Loucy (cell line): ENCODE measurements at regions not wholly inside any gene's neighbourhood (a gene's known extent, or its start where the extent isn't known, plus 50 kb on each side); places are given as distances from the start of the nearest gene placed in this dataset.
A peak's percentile ranks its signal among the peaks of the same experiment; 100 is the strongest.

ENCODE experiments used
- H2AFZ ChIP-seq: fragments of 200-600 bp; sonication (generic); 2 replicates; pipeline ENCODE4 v1.6.0; 2016; ENCODE audit warnings: antibody characterized with exemption, mild to moderate bottlenecking, low read length, moderate library complexity
- H3F3A ChIP-seq: fragments of 200-600 bp; 2 replicates; pipeline ENCODE4 v1.6.0; 2016; ENCODE audit warnings: antibody characterized with exemption, low read depth, mild to moderate bottlenecking
- H3K27me3 ChIP-seq: fragments of 200-600 bp; sonication (generic); 2 replicates; pipeline ENCODE4 v1.6.1; 2014; ENCODE audit warnings: low read length, mild to moderate bottlenecking; ENCODE audit not compliant: insufficient read depth, poor library complexity, severe bottlenecking
- H3K36me3 ChIP-seq: fragments of 200-600 bp; sonication (generic); 2 replicates; pipeline ENCODE4 v1.6.1; 2016; ENCODE audit warnings: low read length; ENCODE audit not compliant: insufficient read depth
- H3K4me1 ChIP-seq: fragments of 200-600 bp; sonication (generic); 2 replicates; pipeline ENCODE4 v1.5.1; 2014; ENCODE audit warnings: low read length, mild to moderate bottlenecking; ENCODE audit not compliant: insufficient read depth, poor library complexity, severe bottlenecking
- H3K4me2 ChIP-seq: fragments of 200-600 bp; sonication (generic); 2 replicates; pipeline ENCODE4 v1.6.0; 2014; ENCODE audit warnings: antibody characterized with exemption, low read length, low read depth, mild to moderate bottlenecking; ENCODE audit not compliant: poor library complexity, severe bottlenecking
- H3K4me3 ChIP-seq: fragments of 200-600 bp; sonication (generic); 2 replicates; pipeline ENCODE4 v1.5.1; 2014; ENCODE audit warnings: low read length, mild to moderate bottlenecking, mixed read lengths; ENCODE audit not compliant: poor library complexity, severe bottlenecking
- H3K79me2 ChIP-seq: fragments of 200-600 bp; sonication (generic); 2 replicates; pipeline ENCODE4 v1.6.1; 2014; ENCODE audit warnings: low read length; ENCODE audit not compliant: insufficient read depth
- H3K9ac ChIP-seq: fragments of 200-600 bp; sonication (generic); 2 replicates; pipeline ENCODE4 v1.6.0; 2014; ENCODE audit warnings: mild to moderate bottlenecking, low read depth, low read length, moderate library complexity; ENCODE audit not compliant: poor library complexity, severe bottlenecking
- H3K9me2 ChIP-seq: fragments of 200-600 bp; sonication (generic); replicated peaks from 2 replicates; pipeline ENCODE4 v1.6.1; 2016; ENCODE audit warnings: low read depth, low read length, mixed read lengths
- H3K9me3 ChIP-seq: fragments of 200-600 bp; sonication (generic); 2 replicates; pipeline ENCODE4 v1.6.1; 2014; ENCODE audit warnings: mild to moderate bottlenecking, antibody characterized with exemption, low read length, low read depth; ENCODE audit not compliant: insufficient read depth
- H4K20me1 ChIP-seq: fragments of 200-600 bp; sonication (generic); 2 replicates; pipeline ENCODE4 v1.6.0; 2014; ENCODE audit warnings: antibody characterized with exemption, low read length, mild to moderate bottlenecking; ENCODE audit not compliant: insufficient read depth, poor library complexity, severe bottlenecking
- CTCF ChIP-seq: fragments of 200-600 bp; sonication (generic); conservative IDR thresholded peaks from 2 replicates; pipeline ENCODE4 v1.5.1; 2014; ENCODE audit warnings: mild to moderate bottlenecking, antibody characterized with exemption, low read length
- EZH2phosphoT487 ChIP-seq: fragments of 200-600 bp; IDR thresholded peaks from 2 replicates; pipeline ENCODE4 v1.6.1; 2018; ENCODE audit warnings: antibody characterized with exemption, mild to moderate bottlenecking, moderate library complexity, borderline replicate concordance

GRCh38 chr15:37792351-37792750 lies 142.1 kb upstream of the TMCO5A start:
- H3K9ac ChIP-seq = no peak overlapping the region
- peaks cover 32% of the 10 kb centered on the region for H3K4me1 ChIP-seq
- H3K9me2 ChIP-seq = no peaks in the 10 kb centered on the region
- no peaks in the 10 kb centered on the region for H3K27me3 ChIP-seq
- no peak overlapping the region for H3K4me3 ChIP-seq
- H4K20me1 ChIP-seq = no peaks in the 10 kb centered on the region
- H3K79me2 ChIP-seq = no peaks in the 10 kb centered on the region
- H3K36me3 ChIP-seq = no peaks in the 10 kb centered on the region
- H3F3A ChIP-seq = no peaks in the 10 kb centered on the region
- H2AFZ ChIP-seq = peak overlapping the region; percentile 73; the same call in 1 of the 2 replicates
- no peaks in the 10 kb centered on the region for H3K9me3 ChIP-seq
- no peak overlapping the region for H3K4me2 ChIP-seq
- TF ChIP-seq EZH2phosphoT487 (no peak), CTCF (no peak)

DNA sequence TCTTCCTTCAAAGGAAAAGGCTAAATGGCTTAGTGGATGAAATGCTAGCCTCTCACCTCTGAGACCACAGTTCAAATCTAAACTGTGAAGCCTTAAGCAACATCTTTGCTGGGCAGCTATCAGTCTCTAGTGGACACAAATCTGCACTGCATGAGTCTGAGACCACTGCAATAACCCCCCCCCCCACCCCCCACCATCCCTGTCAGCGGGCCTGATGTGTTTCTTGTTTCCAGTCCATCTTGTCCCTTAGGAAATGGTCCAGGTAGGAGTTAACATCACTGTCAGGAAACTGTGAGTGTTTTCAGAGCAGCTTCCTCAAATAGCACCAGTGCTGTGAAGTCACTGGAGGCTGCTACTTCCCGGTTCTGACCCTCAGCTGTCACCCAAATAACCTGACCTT lies 140.6 kb upstream of the TMCO5A start:
- Histone ChIP-seq H3K79me2 (no peaks in the 10 kb centered on the region), H3K4me1 (peaks cover 19% of the 10 kb centered on the region)
- TF ChIP-seq CTCF (peak; percentile 68), EZH2phosphoT487 (no peak)

GRCh38 chr15:37794947-37795346 lies 139.5 kb upstream of the TMCO5A start:
- Histone ChIP-seq H3K9ac (no peak overlapping the region), H4K20me1 (no peaks in the 10 kb centered on the region), H3K4me2 (no peak overlapping the region), H3K4me3 (no peak overlapping the region), H3K4me1 (peaks cover 19% of the 10 kb centered on the region), H3F3A (no peaks in the 10 kb centered on the region), H3K27me3 (no peaks in the 10 kb centered on the region), H3K9me2 (no peaks in the 10 kb centered on the region), H2AFZ (no peak overlapping the region), H3K36me3 (no peaks in the 10 kb centered on the region), H3K9me3 (peaks cover 5% of the 10 kb centered on the region; the same call in 1 of the 2 replicates), H3K79me2 (no peaks in the 10 kb centered on the region)
- TF ChIP-seq EZH2phosphoT487 (no peak), CTCF (no peak)

More for the DNA sequence above, 140.6 kb upstream of the TMCO5A start:
- H3K9me2 ChIP-seq = no peaks in the 10 kb centered on the region
- H3K27me3 ChIP-seq = no peaks in the 10 kb centered on the region
- H3K9me3 ChIP-seq = peaks cover 5% of the 10 kb centered on the region; the same call in 1 of the 2 replicates
- H2AFZ ChIP-seq = no peak overlapping the region
- H3F3A ChIP-seq = no peaks in the 10 kb centered on the region
- no peaks in the 10 kb centered on the region for H3K36me3 ChIP-seq
- H3K4me3 ChIP-seq = no peak overlapping the region
- no peak overlapping the region for H3K4me2 ChIP-seq
- H4K20me1 ChIP-seq = no peaks in the 10 kb centered on the region
- no peak overlapping the region for H3K9ac ChIP-seq
